Neural cell (in vitro differentiated cells): ENCODE measurements at regions not wholly inside any gene's neighbourhood (a gene's known extent, or its start where the extent isn't known, plus 50 kb on each side); places are given as distances from the start of the nearest gene placed in this dataset.

Source experiments
- H2AFZ ChIP-seq: fragments of 200-600, 300-800 bp; sonication (generic), shearing (Covaris generic); 2 replicates; pipeline ENCODE4 v1.6.0; 2014; ENCODE audit warnings: low read depth, mild to moderate bottlenecking, antibody characterized with exemption, low read length, moderate library complexity
- H3F3A ChIP-seq: fragments of 200-600 bp; shearing (Covaris generic); 2 replicates; pipeline ENCODE4 v1.6.1; 2016; ENCODE audit warnings: mild to moderate bottlenecking, moderate library complexity, mixed read lengths, antibody characterized with exemption, low read length; ENCODE audit not compliant: insufficient read depth, poor library complexity, severe bottlenecking
- H3K27ac ChIP-seq: fragments of 200-600, 300-800 bp; sonication (generic), shearing (Covaris generic); 2 replicates; pipeline ENCODE4 v1.5.1; 2014; ENCODE audit warnings: mild to moderate bottlenecking, low read length, moderate library complexity
- H3K27me3 ChIP-seq: fragments of 300-800, 200-600 bp; sonication (generic), shearing (Covaris generic); 2 replicates; pipeline ENCODE4 v1.6.0; 2014; ENCODE audit warnings: mild to moderate bottlenecking, low read depth, low read length, moderate library complexity; ENCODE audit not compliant: insufficient read depth
- H3K36me3 ChIP-seq: fragments of 300-800, 200-600 bp; sonication (generic), shearing (Covaris generic); 2 replicates; pipeline ENCODE4 v1.5.1; 2014; ENCODE audit warnings: mild to moderate bottlenecking, antibody characterized with exemption, low read length, moderate library complexity; ENCODE audit not compliant: insufficient read depth
- H3K4me2 ChIP-seq: fragments of 300-800, 200-600 bp; sonication (generic), shearing (Covaris generic); 2 replicates; pipeline ENCODE4 v1.6.0; 2014; ENCODE audit warnings: mild to moderate bottlenecking, low read length
- H3K4me3 ChIP-seq: fragments of 300-800, 200-600 bp; sonication (generic), shearing (Covaris generic); 2 replicates; pipeline ENCODE4 v1.5.1; 2014; ENCODE audit warnings: mild to moderate bottlenecking, low read length, moderate library complexity
- H3K79me2 ChIP-seq: fragments of 200-600 bp; shearing (Covaris generic); replicated peaks from 2 replicates; pipeline ENCODE4 v1.6.0; 2014; ENCODE audit warnings: mild to moderate bottlenecking, low read length, moderate library complexity; ENCODE audit not compliant: insufficient read depth
- H3K9ac ChIP-seq: fragments of 300-800, 200-600 bp; sonication (generic), shearing (Covaris generic); 2 replicates; pipeline ENCODE4 v1.6.1; 2016; ENCODE audit warnings: mild to moderate bottlenecking, low read length, mixed read lengths
- H3K9me2 ChIP-seq: fragments of 200-600 bp; shearing (Covaris generic); 2 replicates; pipeline ENCODE4 v1.6.1; 2016; ENCODE audit warnings: mild to moderate bottlenecking, low read length, mixed read lengths; ENCODE audit not compliant: insufficient read depth
- H3K9me3 ChIP-seq: fragments of 200-600, 300-800 bp; sonication (generic), shearing (Covaris generic); 2 replicates; pipeline ENCODE4 v1.6.1; 2016; ENCODE audit warnings: mild to moderate bottlenecking, mixed run types, low read length, moderate library complexity, mixed read lengths
- H4K20me1 ChIP-seq: fragments of 200-600 bp; shearing (Covaris generic); 2 replicates; pipeline ENCODE4 v1.6.1; 2016; ENCODE audit warnings: mild to moderate bottlenecking, mixed run types; ENCODE audit not compliant: insufficient read depth
- CTCF ChIP-seq: fragments of 450-650 bp; IDR thresholded peaks from 2 replicates; pipeline ENCODE4 v1.5.1; 2014; ENCODE audit warnings: antibody characterized with exemption, mild to moderate bottlenecking, moderate library complexity; ENCODE audit not compliant: poor library complexity, severe bottlenecking
- EP300 ChIP-seq: fragments of 450-650 bp; conservative IDR thresholded peaks from 2 replicates; pipeline ENCODE4 v1.6.1; 2014; ENCODE audit warnings: antibody characterized with exemption, mild to moderate bottlenecking, moderate library complexity; ENCODE audit not compliant: poor library complexity, severe bottlenecking
- EZH2 ChIP-seq: fragments of 200-600, 300-800 bp; shearing (Covaris generic), sonication (generic); IDR thresholded peaks from 2 replicates; pipeline ENCODE4 v1.6.1; 2014; ENCODE audit warnings: antibody characterized with exemption, low read length, borderline replicate concordance, mild to moderate bottlenecking; ENCODE audit not compliant: insufficient read depth, poor library complexity, severe bottlenecking
- MXI1 ChIP-seq: fragments of 450-650 bp; conservative IDR thresholded peaks from 2 replicates; pipeline ENCODE4 v1.6.1; 2014; ENCODE audit warnings: antibody characterized with exemption, mild to moderate bottlenecking; ENCODE audit not compliant: poor library complexity, severe bottlenecking
- POLR2AphosphoS5 ChIP-seq: IDR thresholded peaks from 2 replicates; pipeline ENCODE4 v1.6.1; 2012
- RAD21 ChIP-seq: fragments of 450-650 bp; conservative IDR thresholded peaks from 2 replicates; pipeline ENCODE4 v1.6.1; 2014; ENCODE audit warnings: antibody characterized with exemption, mild to moderate bottlenecking, moderate library complexity
- REST ChIP-seq: IDR thresholded peaks from 2 replicates; pipeline ENCODE4 v1.6.1; 2012; ENCODE audit warnings: borderline replicate concordance
- SMC3 ChIP-seq: fragments of 450-650 bp; conservative IDR thresholded peaks from 2 replicates; pipeline ENCODE4 v1.6.1; 2014; ENCODE audit warnings: antibody characterized with exemption, mild to moderate bottlenecking, moderate library complexity; ENCODE audit not compliant: poor library complexity
- TAF1 ChIP-seq: IDR thresholded peaks from 2 replicates; pipeline ENCODE4 v1.6.1; 2012; ENCODE audit warnings: low read depth

DNA sequence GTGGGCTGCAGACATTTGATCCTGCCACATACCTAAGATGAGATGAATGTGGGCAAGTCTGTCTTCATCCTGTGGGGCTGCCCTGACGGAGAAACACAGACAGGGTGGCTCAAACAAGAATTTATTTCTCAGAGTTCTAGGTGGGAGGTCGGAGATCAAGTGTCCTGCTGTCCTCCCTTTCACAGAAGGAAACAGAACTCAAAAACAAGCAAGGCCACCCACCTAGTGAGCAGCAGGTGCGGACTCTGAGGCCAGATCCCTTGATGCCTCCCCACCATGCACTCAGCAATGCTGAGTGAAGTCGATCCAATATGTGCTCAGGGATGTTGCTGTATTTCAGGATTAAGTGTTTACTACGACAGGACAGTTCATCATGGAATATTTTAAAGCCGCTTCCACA, 63.0 kb upstream of the SNTG2 start:
- H2AFZ ChIP-seq: no peak overlapping the region
- no peak overlapping the region for H3K9ac ChIP-seq
- no peaks in the 10 kb centered on the region for H3K27me3 ChIP-seq
- no peaks in the 10 kb centered on the region for H3K9me3 ChIP-seq
- H3K27ac ChIP-seq: no peak overlapping the region
- H3F3A ChIP-seq: no peaks in the 10 kb centered on the region
- H3K9me2 ChIP-seq: no peaks in the 10 kb centered on the region
- H3K79me2 ChIP-seq: no peaks in the 10 kb centered on the region
- no peaks in the 10 kb centered on the region for H3K36me3 ChIP-seq
- TF ChIP-seq REST: no peak
- TF ChIP-seq EZH2: no peak
- TF ChIP-seq POLR2AphosphoS5: no peak
- no peak for TF ChIP-seq MXI1
- no peak for TF ChIP-seq EP300
- no peak for TF ChIP-seq CTCF
- TF ChIP-seq SMC3: no peak
- TF ChIP-seq TAF1: no peak
- no peak for TF ChIP-seq RAD21
- H4K20me1 ChIP-seq: no peaks in the 10 kb centered on the region
- H3K4me2 ChIP-seq: no peak overlapping the region
- no peak overlapping the region for H3K4me3 ChIP-seq

DNA sequence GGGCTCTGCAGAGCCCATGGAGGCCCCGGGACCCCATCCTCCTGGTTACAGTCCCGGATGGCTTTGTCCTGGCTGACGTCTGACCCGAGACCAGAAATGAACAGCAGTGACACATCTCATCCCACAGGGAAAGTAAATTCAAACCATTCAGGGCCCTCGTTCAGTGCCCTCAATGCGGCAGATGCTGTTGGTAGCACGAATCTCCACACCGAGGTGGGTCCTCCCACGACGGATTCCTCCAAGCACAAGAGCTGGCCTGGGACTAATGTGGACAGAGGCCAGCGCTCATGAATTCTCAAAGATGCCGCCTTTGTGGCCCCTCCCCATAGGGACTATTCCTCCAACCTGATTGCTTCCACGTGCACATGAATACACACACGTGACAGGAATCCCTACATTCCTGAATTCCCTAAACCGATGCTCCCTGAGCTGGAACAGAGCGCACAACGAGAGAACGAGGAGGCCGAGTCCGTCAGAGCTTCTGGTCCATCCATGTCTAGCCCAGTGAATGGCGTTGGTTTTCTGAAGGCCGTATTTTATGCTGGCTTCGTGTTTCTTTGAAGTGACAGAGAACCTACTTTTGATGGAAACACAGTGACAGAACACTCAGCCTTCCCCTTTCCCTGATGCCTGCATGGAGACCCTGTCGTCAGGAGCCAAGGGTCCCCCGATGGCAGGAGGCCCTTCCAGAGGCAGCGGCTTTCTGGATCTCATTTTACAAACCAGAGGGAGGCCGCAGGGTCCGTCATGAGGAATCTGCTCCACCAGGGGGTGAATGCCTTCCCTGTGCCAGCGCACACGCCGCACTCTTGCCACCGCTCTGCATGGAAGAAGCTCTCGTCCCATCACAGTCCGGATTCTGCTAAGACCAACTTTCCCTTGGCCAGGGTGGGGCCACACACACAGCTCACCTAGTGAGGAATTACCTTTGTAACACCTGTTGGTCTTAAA, 64.3 kb upstream of the SNTG2 start:
- TF ChIP-seq EP300 (no peak), EZH2 (no peak), POLR2AphosphoS5 (no peak), RAD21 (no peak), REST (no peak), TAF1 (no peak), SMC3 (no peak), CTCF (no peak), MXI1 (no peak)

More for the DNA sequence above, 64.3 kb upstream of the SNTG2 start:
- Histone ChIP-seq H4K20me1 (no peaks in the 10 kb centered on the region), H3K9ac (no peak overlapping the region), H3K27ac (no peak overlapping the region), H3K27me3 (no peaks in the 10 kb centered on the region), H3K79me2 (no peaks in the 10 kb centered on the region), H3K9me2 (no peaks in the 10 kb centered on the region), H2AFZ (no peak overlapping the region), H3K36me3 (no peaks in the 10 kb centered on the region), H3F3A (no peaks in the 10 kb centered on the region), H3K4me3 (no peak overlapping the region), H3K4me2 (no peak overlapping the region), H3K9me3 (no peaks in the 10 kb centered on the region)
